Adrenal gland (tissue), 5 donors: ENCODE measurements at regions not wholly inside any gene's neighbourhood (a gene's known extent, or its start where the extent isn't known, plus 50 kb on each side); places are given as distances from the start of the nearest gene placed in this dataset.

Experiments used
- CTCF ChIP-seq, 6 experiments: fragments of 450-650 bp in 4 of 6; fragments of 200-600 bp in 2 of 6; sonication (generic) in 1 of 6; IDR thresholded peaks; 1 replicate in 5 of 6; 2 replicates in 1 of 6; pipeline versions ENCODE4 v1.5.1 to v1.8.0; 2016 to 2021; ENCODE audit warnings: antibody characterized with exemption in 6 of 6, mild to moderate bottlenecking in 2 of 6, moderate library complexity in 1 of 6
- POLR2A ChIP-seq, 2 donors: fragments of 450-650 bp; IDR thresholded peaks; one replicate each; pipeline ENCODE4 v1.6.1; 2017; ENCODE audit warnings: antibody characterized with exemption in 2 of 2, mild to moderate bottlenecking in 2 of 2, moderate library complexity in 1 of 2
- donor health status: DM: no; HTN: no; CAD: no.

GRCh38 chr4:64737026-64737853, 328.0 kb upstream of the TECRL start:
- TF ChIP-seq POLR2A (IDR thresholded peaks at IDR 0.05) (no peak), CTCF (IDR thresholded peaks at IDR 0.05) (no peak)
